OCI-LY7 (cell line): ENCODE measurements at regions not wholly inside any gene's neighbourhood (a gene's known extent, or its start where the extent isn't known, plus 50 kb on each side); places are given as distances from the start of the nearest gene placed in this dataset.

Source experiments
- CTCF ChIP-seq: fragments of 200-600 bp; sonication (generic); conservative IDR thresholded peaks from 2 replicates; pipeline ENCODE4 v1.5.1; 2014; ENCODE audit warnings: mild to moderate bottlenecking, antibody characterized with exemption, low read length, moderate library complexity, mixed read lengths
- EZH2phosphoT487 ChIP-seq: fragments of 200-600 bp; sonication (generic); IDR thresholded peaks from 2 replicates; pipeline ENCODE4 v1.6.1; 2018; ENCODE audit warnings: low read depth, borderline replicate concordance, mild to moderate bottlenecking, mixed run types, antibody characterized with exemption, low read length, moderate library complexity, mixed read lengths

DNA sequence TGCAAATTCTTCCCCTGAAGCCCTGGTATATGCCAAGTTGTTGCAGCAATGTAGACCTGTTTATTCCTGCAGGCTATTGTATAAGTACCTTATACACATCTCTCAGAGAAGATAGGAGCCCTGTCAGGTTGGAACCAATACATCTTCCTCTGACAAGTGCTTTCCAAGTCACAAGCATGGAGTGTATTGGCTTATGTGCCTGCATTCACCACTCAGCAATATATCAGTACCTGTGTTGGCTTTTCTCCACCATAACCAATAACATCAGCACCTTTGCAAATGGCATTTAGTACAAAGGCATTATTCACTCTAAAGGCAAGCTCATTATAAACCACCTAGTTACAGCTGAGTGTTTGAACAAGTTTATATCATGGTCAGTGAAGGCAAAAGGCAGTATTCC, 611.7 kb upstream of the CNTN5 start:
- TF ChIP-seq CTCF (no peak), EZH2phosphoT487 (no peak)
